Stomach (tissue), 8 donors: ENCODE measurements at regions not wholly inside any gene's neighbourhood (a gene's known extent, or its start where the extent isn't known, plus 50 kb on each side); places are given as distances from the start of the nearest gene placed in this dataset.

Experiments used
- DNase-seq, 2 donors: peaks; one replicate each; pipeline versions ENCODE4 v3.0.0 to v3.0.0-alpha.2; 2013 to 2019
- H3K27ac ChIP-seq, 5 donors: fragments of 200-600 bp in 4 of 5; sonication (generic) in 4 of 5; one replicate each; pipeline ENCODE4 v1.5.1; 2013 to 2019; ENCODE audit warnings: mild to moderate bottlenecking in 1 of 5, moderate library complexity in 1 of 5
- H3K27me3 ChIP-seq, 3 donors: fragments of 200-600 bp; sonication (generic); one replicate each; pipeline ENCODE4 v1.5.1; 2017 to 2019; ENCODE audit warnings: mixed run types in 1 of 3
- H3K36me3 ChIP-seq, 4 donors: fragments of 200-600 bp; sonication (generic); 1 replicate in 3 of 4; 2 replicates in 1 of 4; pipeline ENCODE4 v1.5.1; 2016 to 2019
- H3K4me1 ChIP-seq, 4 donors: fragments of 200-600 bp; sonication (generic); one replicate each; pipeline ENCODE4 v1.5.1; 2016 to 2019
- H3K4me3 ChIP-seq, 4 donors: fragments of 200-600 bp; sonication (generic) in 3 of 4; one replicate each; pipeline ENCODE4 v1.5.1; 2016 to 2019; ENCODE audit warnings: mild to moderate bottlenecking in 1 of 4
- H3K9me3 ChIP-seq, 4 donors: fragments of 200-600 bp; sonication (generic); one replicate each; pipeline ENCODE4 v1.5.1; 2016 to 2019
- CTCF ChIP-seq, 7 experiments: fragments of 450-650 bp in 4 of 7; fragments of 200-600 bp in 3 of 7; sonication (generic) in 3 of 7; IDR thresholded peaks; one replicate each; pipeline ENCODE4 v1.5.1; 2016 to 2019; ENCODE audit warnings: antibody characterized with exemption in 7 of 7, control low read depth in 2 of 7, mild to moderate bottlenecking in 1 of 7
- EP300 ChIP-seq: sonication (generic); formaldehyde crosslinking; IDR thresholded peaks from one replicate; pipeline ENCODE4 v1.6.1; 2017; ENCODE audit warnings: antibody characterized with exemption
- POLR2A ChIP-seq, 4 donors: fragments of 450-650 bp; IDR thresholded peaks; one replicate each; pipeline ENCODE4 v1.6.1; 2016; ENCODE audit warnings: antibody characterized with exemption in 4 of 4, control low read depth in 2 of 4, mild to moderate bottlenecking in 1 of 4, moderate library complexity in 1 of 4
- POLR2AphosphoS5 ChIP-seq, 3 donors: sonication (generic); formaldehyde crosslinking; IDR thresholded peaks; one replicate each; pipeline ENCODE4 v1.6.1; 2016; ENCODE audit warnings: antibody characterized with exemption in 3 of 3
- WGBS, 5 donors: extraction: QIAGEN DNeasy Blood & Tissue Kit in 3 of 5; methylation state at CpG; one replicate each; pipeline versions ENCODE4 v1.1.5 to v1.1.7; 2013 to 2018; 5-methylcytosine and 5-hydroxymethylcytosine counted together
- intact Hi-C: fragments of 100-400 bp; cut with DNase I; formaldehyde crosslinking; loops from one replicate; pipeline ENCODE4 v1.15.1; 2023; ENCODE audit warnings: low total_unique reads
- donor health status: healthy with polysubstance abuse.
- donor health status: Bipolar disorder and iron deficiency.
- donor health status: healthy.

GRCh38 chrX:142688256-142688655 is 337.5 kb upstream of the SPANXN4 start:
- Histone ChIP-seq H3K9me3 (peaks cover 0 to 3% (median 0%) of the 10 kb centered on the region in 4 donors), H3K4me1 (no peaks in the 10 kb centered on the region), H3K4me3 (no peak overlapping the region), H3K27ac (no peak overlapping the region), H3K36me3 (no peaks in the 10 kb centered on the region), H3K27me3 (no peaks in the 10 kb centered on the region)
- 78 to 94% (median 91%) methylated on average over 2 of the region's 2 CpGs for WGBS, 5 donors
- no peak for TF ChIP-seq POLR2AphosphoS5 (IDR thresholded peaks at IDR 0.05)
- no peak for TF ChIP-seq CTCF (IDR thresholded peaks at IDR 0.05)
- TF ChIP-seq EP300, result no peak
- no peak for TF ChIP-seq POLR2A (IDR thresholded peaks at IDR 0.05)
- DNase-seq, result no peak
- intact Hi-C loops, result no loop called here

DNA sequence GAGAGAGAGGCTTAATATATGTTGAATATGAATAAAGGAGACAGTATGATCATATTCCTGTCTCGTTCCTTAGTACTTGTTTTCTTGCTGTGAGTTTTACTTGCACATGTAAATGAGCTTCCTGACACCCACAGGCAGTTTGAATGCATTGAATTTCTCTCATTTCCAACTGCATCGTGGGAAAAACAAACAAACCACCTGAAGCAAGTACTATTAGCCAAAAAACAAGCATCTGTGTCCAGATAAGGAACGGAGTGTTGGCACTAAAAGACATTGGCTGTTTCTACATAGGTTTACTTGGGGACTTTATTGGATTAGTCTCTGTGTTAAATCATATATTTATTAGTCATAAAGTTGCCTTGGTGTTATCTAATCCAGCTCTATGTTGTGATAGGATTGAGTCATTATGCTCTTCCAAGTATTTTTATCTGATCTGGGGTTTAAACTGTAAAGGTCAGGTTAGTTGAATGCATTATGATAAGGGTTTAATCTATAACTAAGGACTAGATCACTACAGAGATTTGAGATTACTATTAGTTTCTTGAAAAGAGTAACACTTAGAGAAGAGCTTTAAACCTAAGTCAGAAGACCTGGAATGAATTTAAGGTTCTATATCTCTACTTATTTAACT is 339.0 kb upstream of the SPANXN4 start:
- Histone ChIP-seq H3K27ac (no peak overlapping the region), H3K4me1 (no peaks in the 10 kb centered on the region), H3K4me3 (no peak overlapping the region), H3K27me3 (no peaks in the 10 kb centered on the region), H3K9me3 (peaks cover 0 to 3% (median 0%) of the 10 kb centered on the region in 4 donors), H3K36me3 (no peaks in the 10 kb centered on the region)
- intact Hi-C loops, result no loop called here
- WGBS, 5 donors, result 18 to 29% (median 22%) methylated on average over 3 of the region's 3 CpGs
- TF ChIP-seq CTCF (IDR thresholded peaks at IDR 0.05) (no peak), POLR2A (IDR thresholded peaks at IDR 0.05) (no peak), POLR2AphosphoS5 (IDR thresholded peaks at IDR 0.05) (no peak), EP300 (no peak)
- DNase-seq, result no peak

DNA sequence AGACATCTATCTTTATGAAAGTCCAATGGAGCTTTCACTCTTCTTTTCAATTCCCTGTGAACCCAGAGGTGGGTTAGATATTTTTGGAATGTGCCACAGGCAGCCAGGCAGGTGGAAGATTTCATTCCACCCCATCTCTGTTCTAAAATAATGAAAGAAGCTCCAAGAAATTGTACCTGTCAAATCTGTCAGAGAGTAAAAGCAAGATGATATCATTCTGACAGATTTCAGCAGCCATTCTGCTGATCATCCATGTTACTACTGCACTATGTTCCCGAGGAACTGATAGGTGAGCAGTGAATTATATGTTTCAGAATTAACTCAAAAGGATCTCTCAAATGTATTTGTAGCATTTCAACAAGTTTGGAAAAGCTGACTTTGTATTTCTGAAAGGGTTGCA is 339.5 kb upstream of the SPANXN4 start:
- H3K36me3 ChIP-seq, result no peaks in the 10 kb centered on the region
- H3K4me3 ChIP-seq, result no peak overlapping the region
- H3K27ac ChIP-seq, result no peak overlapping the region
- no peaks in the 10 kb centered on the region for H3K27me3 ChIP-seq
- DNase-seq, result no peak
- no peaks in the 10 kb centered on the region for H3K9me3 ChIP-seq
- WGBS, 5 donors, result 33 to 76% (median 68%) methylated on average over 1 of the region's 1 CpG
- intact Hi-C loops, result no loop called here
- no peak for TF ChIP-seq POLR2AphosphoS5 (IDR thresholded peaks at IDR 0.05)
- TF ChIP-seq CTCF (IDR thresholded peaks at IDR 0.05), result no peak
- TF ChIP-seq POLR2A (IDR thresholded peaks at IDR 0.05), result no peak
- no peak for TF ChIP-seq EP300
- H3K4me1 ChIP-seq, result no peaks in the 10 kb centered on the region

GRCh38 chrX:142680038-142680437 is 345.7 kb upstream of the SPANXN4 start:
- Histone ChIP-seq H3K9me3 (peaks cover 0 to 7% (median 0%) of the 10 kb centered on the region in 4 donors), H3K27me3 (no peaks in the 10 kb centered on the region), H3K27ac (no peak overlapping the region), H3K36me3 (no peaks in the 10 kb centered on the region), H3K4me3 (no peak overlapping the region), H3K4me1 (no peaks in the 10 kb centered on the region)
- DNase-seq, result no peak
- intact Hi-C loops, result no loop called here
- TF ChIP-seq POLR2A (IDR thresholded peaks at IDR 0.05) (no peak), EP300 (no peak), POLR2AphosphoS5 (IDR thresholded peaks at IDR 0.05) (no peak), CTCF (IDR thresholded peaks at IDR 0.05) (no peak)
